SU-DHL-6 (cell line): ENCODE measurements at regions not wholly inside any gene's neighbourhood (a gene's known extent, or its start where the extent isn't known, plus 50 kb on each side); places are given as distances from the start of the nearest gene placed in this dataset.
"Not testable (repeated sequence)": the region's sequence is repeated elsewhere in the genome, so short reads cannot be mapped to it uniquely, and the experiment has no call there.

ENCODE experiments used
- EZH2phosphoT487 ChIP-seq: fragments of 200-600 bp; sonication (generic), shearing (Covaris generic); conservative IDR thresholded peaks from 2 replicates; pipeline ENCODE4 v1.6.1; 2018; ENCODE audit warnings: mild to moderate bottlenecking, antibody characterized with exemption, low read length, moderate library complexity, mixed read lengths
- TF ChIP-seq, protein P1 (sequence below): fragments of 200-600 bp; sonication (generic); IDR thresholded peaks from one replicate; pipeline ENCODE4 v1.5.1; 2017; ENCODE audit warnings: antibody characterized with exemption, mild to moderate bottlenecking, low read length, moderate library complexity; ENCODE audit not compliant: insufficient read depth, poor library complexity, severe bottlenecking

DNA sequence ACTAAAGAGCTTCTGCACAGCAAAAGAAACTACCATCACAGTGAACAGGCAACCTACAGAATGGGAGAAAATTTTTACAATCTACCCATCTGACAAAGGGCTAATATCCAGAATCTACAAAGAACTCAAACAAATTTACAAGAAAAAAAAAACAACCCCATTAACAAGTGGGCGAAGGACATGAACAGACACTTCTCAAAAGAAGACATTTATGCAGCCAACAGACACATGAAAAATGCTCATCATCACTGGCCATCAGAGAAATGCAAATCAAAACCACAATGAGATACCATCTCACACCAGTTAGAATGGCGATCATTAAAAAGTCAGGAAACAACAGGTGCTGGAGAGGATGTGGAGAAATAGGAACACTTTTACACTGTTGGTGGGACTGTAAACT is 89.9 kb upstream of the TMEM164 start:
- TF ChIP-seq, protein P1, sequence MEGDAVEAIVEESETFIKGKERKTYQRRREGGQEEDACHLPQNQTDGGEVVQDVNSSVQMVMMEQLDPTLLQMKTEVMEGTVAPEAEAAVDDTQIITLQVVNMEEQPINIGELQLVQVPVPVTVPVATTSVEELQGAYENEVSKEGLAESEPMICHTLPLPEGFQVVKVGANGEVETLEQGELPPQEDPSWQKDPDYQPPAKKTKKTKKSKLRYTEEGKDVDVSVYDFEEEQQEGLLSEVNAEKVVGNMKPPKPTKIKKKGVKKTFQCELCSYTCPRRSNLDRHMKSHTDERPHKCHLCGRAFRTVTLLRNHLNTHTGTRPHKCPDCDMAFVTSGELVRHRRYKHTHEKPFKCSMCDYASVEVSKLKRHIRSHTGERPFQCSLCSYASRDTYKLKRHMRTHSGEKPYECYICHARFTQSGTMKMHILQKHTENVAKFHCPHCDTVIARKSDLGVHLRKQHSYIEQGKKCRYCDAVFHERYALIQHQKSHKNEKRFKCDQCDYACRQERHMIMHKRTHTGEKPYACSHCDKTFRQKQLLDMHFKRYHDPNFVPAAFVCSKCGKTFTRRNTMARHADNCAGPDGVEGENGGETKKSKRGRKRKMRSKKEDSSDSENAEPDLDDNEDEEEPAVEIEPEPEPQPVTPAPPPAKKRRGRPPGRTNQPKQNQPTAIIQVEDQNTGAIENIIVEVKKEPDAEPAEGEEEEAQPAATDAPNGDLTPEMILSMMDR, result not testable (repeated sequence)
- TF ChIP-seq EZH2phosphoT487, result not testable (repeated sequence)
